Hepatocyte (in vitro differentiated cells): ENCODE measurements at regions not wholly inside any gene's neighbourhood (a gene's known extent, or its start where the extent isn't known, plus 50 kb on each side); places are given as distances from the start of the nearest gene placed in this dataset.

Experiments
- DNase-seq: peaks from one replicate; pipeline ENCODE4 v3.0.0-alpha.2; 2016; ENCODE audit warnings: low spot score
- H2AFZ ChIP-seq: fragments of 200-600 bp; sonication (generic); 2 replicates; pipeline ENCODE4 v1.6.0; 2016; ENCODE audit warnings: antibody characterized with exemption, mild to moderate bottlenecking
- H3K27ac ChIP-seq: fragments of 200-600 bp; sonication (generic); 2 replicates; pipeline ENCODE4 v1.5.1; 2016; ENCODE audit warnings: mild to moderate bottlenecking
- H3K27me3 ChIP-seq: fragments of 200-600 bp; sonication (generic); 2 replicates; pipeline ENCODE4 v1.6.1; 2016
- H3K36me3 ChIP-seq: fragments of 200-600 bp; sonication (generic); replicated peaks from 2 replicates; pipeline ENCODE4 v1.5.1; 2016; ENCODE audit warnings: low read depth; ENCODE audit not compliant: insufficient read depth
- H3K4me1 ChIP-seq: fragments of 200-600 bp; sonication (generic); 2 replicates; pipeline ENCODE4 v1.5.1; 2016; ENCODE audit warnings: mild to moderate bottlenecking, moderate library complexity; ENCODE audit not compliant: insufficient read depth
- H3K4me2 ChIP-seq: fragments of 200-600 bp; sonication (generic); 2 replicates; pipeline ENCODE4 v1.6.0; 2016
- H3K4me3 ChIP-seq: fragments of 200-600 bp; sonication (generic); 2 replicates; pipeline ENCODE4 v1.5.1; 2016; ENCODE audit warnings: mild to moderate bottlenecking
- H3K79me2 ChIP-seq: fragments of 200-600 bp; sonication (generic); 2 replicates; pipeline ENCODE4 v1.6.0; 2017; ENCODE audit warnings: mild to moderate bottlenecking
- H3K9me2 ChIP-seq: fragments of 200-600 bp; sonication (generic); replicated peaks from 2 replicates; pipeline ENCODE4 v1.6.0; 2017; ENCODE audit warnings: mild to moderate bottlenecking; ENCODE audit not compliant: insufficient read depth
- H3K9me3 ChIP-seq: fragments of 200-600 bp; sonication (generic); 2 replicates; pipeline ENCODE4 v1.5.1; 2016; ENCODE audit warnings: low read depth, mild to moderate bottlenecking
- H4K20me1 ChIP-seq: fragments of 200-600 bp; sonication (generic); 2 replicates; pipeline ENCODE4 v1.6.0; 2016; ENCODE audit warnings: mild to moderate bottlenecking; ENCODE audit not compliant: insufficient read depth, poor library complexity, severe bottlenecking
- EZH2 ChIP-seq: fragments of 200-600 bp; sonication (generic); IDR thresholded peaks from 2 replicates; pipeline ENCODE4 v1.6.1; 2016; ENCODE audit warnings: antibody characterized with exemption, mild to moderate bottlenecking, borderline replicate concordance
- EZH2phosphoT487 ChIP-seq: fragments of 200-600 bp; sonication (generic); IDR thresholded peaks from one replicate; pipeline ENCODE4 v1.6.1; 2018; ENCODE audit warnings: antibody characterized with exemption, mild to moderate bottlenecking, low read depth, moderate library complexity; ENCODE audit not compliant: unreplicated experiment, severe bottlenecking
- WGBS: methylation state at CpG from one replicate; pipeline ENCODE4 v1.1.6; 2016; ENCODE audit warnings: low lambda C conversion rate; ENCODE audit errors: missing lambda C conversion rate; 5-methylcytosine and 5-hydroxymethylcytosine counted together
- TF ChIP-seq, protein P1 (sequence below): fragments of 200-600 bp; sonication (generic); IDR thresholded peaks from 2 replicates; pipeline ENCODE4 v1.5.1; 2016; ENCODE audit warnings: antibody characterized with exemption, mild to moderate bottlenecking; ENCODE audit not compliant: poor library complexity

DNA sequence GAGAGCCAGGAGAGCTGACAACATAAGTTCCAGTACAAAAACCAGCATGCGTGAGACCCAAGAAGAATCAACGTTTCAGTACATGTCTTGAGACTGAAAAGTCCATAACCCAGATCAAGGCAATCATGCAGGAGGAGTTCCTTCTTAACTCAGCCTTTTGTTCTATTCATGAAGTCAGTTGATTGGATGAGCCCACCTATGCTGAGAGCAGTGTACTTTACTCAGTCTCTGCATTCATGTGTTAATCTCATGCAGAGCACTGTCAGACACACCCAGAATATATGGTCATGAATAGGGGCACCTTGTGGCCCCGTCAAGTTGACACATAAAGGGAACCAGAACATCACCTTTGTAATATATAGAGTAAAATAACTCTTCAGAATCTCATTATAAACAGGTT, 653.6 kb upstream of the CNTNAP5 start:
- WGBS, result 78% methylated on average over 3 of the region's 3 CpGs

GRCh38 chr2:123380370-123380935, 644.6 kb upstream of the CNTNAP5 start:
- Histone ChIP-seq H3K79me2 (no peaks in the 10 kb centered on the region), H3K9me2 (no peaks in the 10 kb centered on the region), H3K36me3 (no peaks in the 10 kb centered on the region), H3K4me1 (no peaks in the 10 kb centered on the region), H3K27ac (no peak overlapping the region), H3K4me2 (no peak overlapping the region), H4K20me1 (no peaks in the 10 kb centered on the region), H3K4me3 (no peak overlapping the region), H2AFZ (no peak overlapping the region), H3K9me3 (no peaks in the 10 kb centered on the region), H3K27me3 (no peaks in the 10 kb centered on the region)
- no peak for DNase-seq
- TF ChIP-seq EZH2phosphoT487 (no peak), EZH2 (no peak)
- TF ChIP-seq, protein P1, sequence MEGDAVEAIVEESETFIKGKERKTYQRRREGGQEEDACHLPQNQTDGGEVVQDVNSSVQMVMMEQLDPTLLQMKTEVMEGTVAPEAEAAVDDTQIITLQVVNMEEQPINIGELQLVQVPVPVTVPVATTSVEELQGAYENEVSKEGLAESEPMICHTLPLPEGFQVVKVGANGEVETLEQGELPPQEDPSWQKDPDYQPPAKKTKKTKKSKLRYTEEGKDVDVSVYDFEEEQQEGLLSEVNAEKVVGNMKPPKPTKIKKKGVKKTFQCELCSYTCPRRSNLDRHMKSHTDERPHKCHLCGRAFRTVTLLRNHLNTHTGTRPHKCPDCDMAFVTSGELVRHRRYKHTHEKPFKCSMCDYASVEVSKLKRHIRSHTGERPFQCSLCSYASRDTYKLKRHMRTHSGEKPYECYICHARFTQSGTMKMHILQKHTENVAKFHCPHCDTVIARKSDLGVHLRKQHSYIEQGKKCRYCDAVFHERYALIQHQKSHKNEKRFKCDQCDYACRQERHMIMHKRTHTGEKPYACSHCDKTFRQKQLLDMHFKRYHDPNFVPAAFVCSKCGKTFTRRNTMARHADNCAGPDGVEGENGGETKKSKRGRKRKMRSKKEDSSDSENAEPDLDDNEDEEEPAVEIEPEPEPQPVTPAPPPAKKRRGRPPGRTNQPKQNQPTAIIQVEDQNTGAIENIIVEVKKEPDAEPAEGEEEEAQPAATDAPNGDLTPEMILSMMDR, result no peak
- 82% methylated on average over 8 of the region's 8 CpGs for WGBS

More for the DNA sequence above, 653.6 kb upstream of the CNTNAP5 start:
- Histone ChIP-seq H3K4me1 (no peaks in the 10 kb centered on the region), H3K9me3 (no peaks in the 10 kb centered on the region), H3K27me3 (no peaks in the 10 kb centered on the region), H2AFZ (no peak overlapping the region), H3K4me3 (no peak overlapping the region), H3K27ac (no peak overlapping the region), H3K9me2 (no peaks in the 10 kb centered on the region), H3K36me3 (no peaks in the 10 kb centered on the region), H3K79me2 (no peaks in the 10 kb centered on the region), H4K20me1 (no peaks in the 10 kb centered on the region), H3K4me2 (no peak overlapping the region)
- DNase-seq, result no peak
- TF ChIP-seq, protein P1, result no peak
- TF ChIP-seq EZH2 (no peak), EZH2phosphoT487 (no peak)

GRCh38 chr2:123415678-123416077, 609.4 kb upstream of the CNTNAP5 start:
- Histone ChIP-seq H3K4me3 (no peak overlapping the region), H3K36me3 (no peaks in the 10 kb centered on the region), H3K79me2 (no peaks in the 10 kb centered on the region), H3K9me3 (no peaks in the 10 kb centered on the region), H3K27ac (no peak overlapping the region), H4K20me1 (no peaks in the 10 kb centered on the region), H2AFZ (no peak overlapping the region), H3K4me1 (no peaks in the 10 kb centered on the region), H3K4me2 (no peak overlapping the region), H3K9me2 (no peaks in the 10 kb centered on the region), H3K27me3 (no peaks in the 10 kb centered on the region)
- DNase-seq, result no peak
- 69% methylated on average over 2 of the region's 2 CpGs for WGBS
- TF ChIP-seq, protein P1, result no peak
- TF ChIP-seq EZH2 (no peak), EZH2phosphoT487 (no peak)

DNA sequence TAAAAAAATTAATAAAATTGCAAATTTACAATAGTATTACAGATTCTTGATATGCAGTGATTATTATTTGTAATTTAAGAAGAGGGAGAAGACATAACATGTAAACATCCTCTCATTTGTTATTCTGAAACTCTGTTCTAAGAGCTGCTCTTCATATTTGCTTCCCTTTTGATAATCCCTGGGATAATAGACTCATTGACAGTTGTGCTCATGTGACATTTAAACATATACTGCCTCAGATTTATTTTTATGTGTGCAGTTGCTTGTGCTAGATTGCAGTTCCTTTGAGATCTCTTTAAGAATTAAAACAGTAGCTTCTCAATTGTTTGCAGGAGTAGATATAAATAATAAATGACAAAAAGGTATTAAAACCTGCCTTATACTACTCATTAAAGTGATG, 605.1 kb upstream of the CNTNAP5 start:
- Histone ChIP-seq H3K4me3 (no peak overlapping the region), H3K79me2 (no peaks in the 10 kb centered on the region), H2AFZ (no peak overlapping the region), H3K9me3 (no peaks in the 10 kb centered on the region), H3K9me2 (no peaks in the 10 kb centered on the region), H3K27me3 (no peaks in the 10 kb centered on the region), H4K20me1 (no peaks in the 10 kb centered on the region), H3K27ac (no peak overlapping the region), H3K4me1 (no peaks in the 10 kb centered on the region), H3K4me2 (no peak overlapping the region), H3K36me3 (no peaks in the 10 kb centered on the region)
- DNase-seq, result no peak
- TF ChIP-seq EZH2phosphoT487 (no peak), EZH2 (no peak)
- TF ChIP-seq, protein P1, result no peak
